HCT116 (cell line): ENCODE measurements at regions not wholly inside any gene's neighbourhood (a gene's known extent, or its start where the extent isn't known, plus 50 kb on each side); places are given as distances from the start of the nearest gene placed in this dataset.

Experiments
- CEBPB ChIP-seq: IDR thresholded peaks from 2 replicates; pipeline ENCODE4 v1.6.1; 2012; ENCODE audit warnings: low read depth
- EZH2 ChIP-seq: fragments of 200-600 bp; sonication (generic); IDR thresholded peaks from 2 replicates; pipeline ENCODE4 v1.6.1; 2017; ENCODE audit warnings: antibody characterized with exemption, mixed run types
- JUND ChIP-seq: IDR thresholded peaks from 2 replicates; pipeline ENCODE4 v1.6.1; 2012
- POLR2A ChIP-seq: IDR thresholded peaks from 2 replicates; pipeline ENCODE4 v1.7.0; 2011; ENCODE audit warnings: borderline replicate concordance; ENCODE audit not compliant: insufficient read depth, insufficient read length; ENCODE audit errors: extremely low read depth
- POLR2AphosphoS5 ChIP-seq: IDR thresholded peaks from 2 replicates; pipeline ENCODE4 v1.6.1; 2011; ENCODE audit warnings: mild to moderate bottlenecking, low read depth, low read length, moderate library complexity
- RAD21 ChIP-seq: IDR thresholded peaks from 2 replicates; pipeline ENCODE4 v1.6.1; 2012; ENCODE audit warnings: low read depth, mild to moderate bottlenecking
- SRF ChIP-seq: IDR thresholded peaks from 2 replicates; pipeline ENCODE4 v1.6.1; 2012; ENCODE audit warnings: low read depth
- TCF7L2 ChIP-seq: IDR thresholded peaks from 2 replicates; pipeline ENCODE4 v1.7.0; 2011; ENCODE audit warnings: borderline replicate concordance, inconsistent platforms; ENCODE audit not compliant: insufficient read depth, insufficient read length; ENCODE audit errors: extremely low read depth
- YY1 ChIP-seq: IDR thresholded peaks from 2 replicates; pipeline ENCODE4 v1.6.1; 2011; ENCODE audit warnings: low read length, low read depth, moderate library complexity, mild to moderate bottlenecking; ENCODE audit not compliant: insufficient replicate concordance; ENCODE audit errors: extremely low read depth
- ZFX ChIP-seq: fragments of 450-650 bp; IDR thresholded peaks from 2 replicates; pipeline ENCODE4 v1.6.1; 2017
- ZNF274 ChIP-seq: fragments of 200-500 bp; sonication (Bioruptor generic); IDR thresholded peaks from 2 replicates; pipeline ENCODE4 v1.6.1; 2014; ENCODE audit warnings: mild to moderate bottlenecking, low read depth, low read length, inconsistent platforms
- TF ChIP-seq, protein P1 (sequence below), 3 experiments: fragments of 200-600 bp in 1 of 3; sonication (generic) in 1 of 3; IDR thresholded peaks in 2 of 3; conservative IDR thresholded peaks in 1 of 3; 2 replicates each; pipeline ENCODE4 v1.5.1; 2012 to 2017; ENCODE audit warnings: low read depth in 2 of 3, low read length in 2 of 3, antibody characterized with exemption in 1 of 3, borderline replicate concordance in 1 of 3, control low read depth in 1 of 3, mild to moderate bottlenecking in 1 of 3, mixed read lengths in 1 of 3, mixed run types in 1 of 3, moderate library complexity in 1 of 3; ENCODE audit not compliant: insufficient read depth in 1 of 3
- TF ChIP-seq, protein P2 (sequence below): IDR thresholded peaks from 2 replicates; pipeline ENCODE4 v1.6.1; 2012

- no peak for TF ChIP-seq YY1
- no peak for TF ChIP-seq SRF
- TF ChIP-seq JUND = no peak
- TF ChIP-seq, protein P1, sequence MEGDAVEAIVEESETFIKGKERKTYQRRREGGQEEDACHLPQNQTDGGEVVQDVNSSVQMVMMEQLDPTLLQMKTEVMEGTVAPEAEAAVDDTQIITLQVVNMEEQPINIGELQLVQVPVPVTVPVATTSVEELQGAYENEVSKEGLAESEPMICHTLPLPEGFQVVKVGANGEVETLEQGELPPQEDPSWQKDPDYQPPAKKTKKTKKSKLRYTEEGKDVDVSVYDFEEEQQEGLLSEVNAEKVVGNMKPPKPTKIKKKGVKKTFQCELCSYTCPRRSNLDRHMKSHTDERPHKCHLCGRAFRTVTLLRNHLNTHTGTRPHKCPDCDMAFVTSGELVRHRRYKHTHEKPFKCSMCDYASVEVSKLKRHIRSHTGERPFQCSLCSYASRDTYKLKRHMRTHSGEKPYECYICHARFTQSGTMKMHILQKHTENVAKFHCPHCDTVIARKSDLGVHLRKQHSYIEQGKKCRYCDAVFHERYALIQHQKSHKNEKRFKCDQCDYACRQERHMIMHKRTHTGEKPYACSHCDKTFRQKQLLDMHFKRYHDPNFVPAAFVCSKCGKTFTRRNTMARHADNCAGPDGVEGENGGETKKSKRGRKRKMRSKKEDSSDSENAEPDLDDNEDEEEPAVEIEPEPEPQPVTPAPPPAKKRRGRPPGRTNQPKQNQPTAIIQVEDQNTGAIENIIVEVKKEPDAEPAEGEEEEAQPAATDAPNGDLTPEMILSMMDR (IDR thresholded peaks at IDR 0.05 in 2 of 3, conservative IDR thresholded peaks at IDR 0.05 in 1 of 3; ENCODE audit: borderline replicate concordance in 1 of 3, insufficient read depth in 1 of 3, low read depth in 2 of 3, low read length in 2 of 3) = no peak
- TF ChIP-seq ZFX = no peak
- TF ChIP-seq POLR2A = no peak
- TF ChIP-seq POLR2AphosphoS5 = no peak
- TF ChIP-seq RAD21 = no peak
- no peak for TF ChIP-seq ZNF274
- no peak for TF ChIP-seq EZH2
- no peak for TF ChIP-seq CEBPB
- TF ChIP-seq TCF7L2 = no peak
- TF ChIP-seq, protein P2, sequence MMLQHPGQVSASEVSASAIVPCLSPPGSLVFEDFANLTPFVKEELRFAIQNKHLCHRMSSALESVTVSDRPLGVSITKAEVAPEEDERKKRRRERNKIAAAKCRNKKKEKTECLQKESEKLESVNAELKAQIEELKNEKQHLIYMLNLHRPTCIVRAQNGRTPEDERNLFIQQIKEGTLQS = no peak
Measured at GRCh38 chr17:422196-422930, 69.8 kb upstream of the RPH3AL start.
